ENCODE measurements at regions not wholly inside any gene's neighbourhood (a gene's known extent, or its start where the extent isn't known, plus 50 kb on each side); places are given as distances from the start of the nearest gene placed in this dataset.

- no peaks in the 10 kb centered on the region for H3K36me3 ChIP-seq
- DNase-seq (ENCODE audit: low read depth in 1 of 2, low spot score in 2 of 2): no peak
- no peak overlapping the region for H3K4me3 ChIP-seq
- H3K27ac ChIP-seq: no peak overlapping the region
- no peaks in the 10 kb centered on the region for H3K27me3 ChIP-seq (replicated peaks)
- no peaks in the 10 kb centered on the region for H3K4me1 ChIP-seq (replicated peaks)
- no peaks in the 10 kb centered on the region for H3K9me3 ChIP-seq (replicated peaks)
Measured at GRCh38 chr13:89749888-89750287, 1597.6 kb upstream of the MIR17HG start.

- no peaks in the 10 kb centered on the region for H3K27me3 ChIP-seq (replicated peaks)
- H3K9me3 ChIP-seq (replicated peaks): no peaks in the 10 kb centered on the region
- no peaks in the 10 kb centered on the region for H3K4me1 ChIP-seq (replicated peaks)
- no peak overlapping the region for H3K27ac ChIP-seq
- no peaks in the 10 kb centered on the region for H3K36me3 ChIP-seq
- H3K4me3 ChIP-seq: no peak overlapping the region
- DNase-seq (ENCODE audit: low read depth in 1 of 2, low spot score in 2 of 2): no peak
Measured at GRCh38 chr13:89750371-89750770, 1597.1 kb upstream of the MIR17HG start.

- Histone ChIP-seq H3K9me3 (replicated peaks) (no peaks in the 10 kb centered on the region), H3K4me3 (no peak overlapping the region), H3K36me3 (no peaks in the 10 kb centered on the region), H3K27me3 (replicated peaks) (no peaks in the 10 kb centered on the region), H3K4me1 (replicated peaks) (no peaks in the 10 kb centered on the region), H3K27ac (no peak overlapping the region)
- no peak for DNase-seq (ENCODE audit: low read depth in 1 of 2, low spot score in 2 of 2)
Measured at GRCh38 chr13:89751432-89751930, 1596.0 kb upstream of the MIR17HG start.

- no peaks in the 10 kb centered on the region for H3K4me1 ChIP-seq (replicated peaks)
- H3K27me3 ChIP-seq (replicated peaks): no peaks in the 10 kb centered on the region
- DNase-seq (ENCODE audit: low read depth in 1 of 2, low spot score in 2 of 2): no peak
- no peaks in the 10 kb centered on the region for H3K36me3 ChIP-seq
- no peaks in the 10 kb centered on the region for H3K9me3 ChIP-seq (replicated peaks)
- H3K4me3 ChIP-seq: no peak overlapping the region
- H3K27ac ChIP-seq: no peak overlapping the region
Measured at GRCh38 chr13:89752394-89752793, 1595.1 kb upstream of the MIR17HG start.

- Histone ChIP-seq H3K27me3 (replicated peaks) (no peaks in the 10 kb centered on the region), H3K4me3 (no peak overlapping the region), H3K9me3 (replicated peaks) (no peaks in the 10 kb centered on the region), H3K27ac (no peak overlapping the region), H3K36me3 (no peaks in the 10 kb centered on the region), H3K4me1 (replicated peaks) (no peaks in the 10 kb centered on the region)
- DNase-seq (ENCODE audit: low read depth in 1 of 2, low spot score in 2 of 2): no peak
Measured at GRCh38 chr13:89755729-89756492, 1591.6 kb upstream of the MIR17HG start.

GRCh38 chr13:89763005-89763404 is 1584.5 kb upstream of the MIR17HG start:
- Histone ChIP-seq H3K4me1 (replicated peaks) (no peaks in the 10 kb centered on the region), H3K27ac (no peak overlapping the region), H3K4me3 (no peak overlapping the region), H3K27me3 (replicated peaks) (no peaks in the 10 kb centered on the region), H3K9me3 (replicated peaks) (no peaks in the 10 kb centered on the region), H3K36me3 (no peaks in the 10 kb centered on the region)
- no peak for DNase-seq (ENCODE audit: low read depth in 1 of 2, low spot score in 2 of 2)

GRCh38 chr13:89783221-89783755 is 1564.2 kb upstream of the MIR17HG start:
- no peak overlapping the region for H3K27ac ChIP-seq
- H3K9me3 ChIP-seq (replicated peaks): no peaks in the 10 kb centered on the region
- no peaks in the 10 kb centered on the region for H3K4me1 ChIP-seq (replicated peaks)
- H3K36me3 ChIP-seq: no peaks in the 10 kb centered on the region
- no peaks in the 10 kb centered on the region for H3K27me3 ChIP-seq (replicated peaks)
- H3K4me3 ChIP-seq: no peak overlapping the region
- DNase-seq (ENCODE audit: low read depth in 1 of 2, low spot score in 2 of 2): no peak

GRCh38 chr13:89784161-89784809 is 1563.2 kb upstream of the MIR17HG start:
- Histone ChIP-seq H3K27me3 (replicated peaks) (no peaks in the 10 kb centered on the region), H3K9me3 (replicated peaks) (no peaks in the 10 kb centered on the region), H3K4me1 (replicated peaks) (no peaks in the 10 kb centered on the region), H3K4me3 (no peak overlapping the region), H3K36me3 (no peaks in the 10 kb centered on the region), H3K27ac (no peak overlapping the region)
- DNase-seq (ENCODE audit: low read depth in 1 of 2, low spot score in 2 of 2): no peak

- Histone ChIP-seq H3K27ac (no peak overlapping the region), H3K27me3 (replicated peaks) (no peaks in the 10 kb centered on the region), H3K4me1 (replicated peaks) (no peaks in the 10 kb centered on the region), H3K36me3 (no peaks in the 10 kb centered on the region), H3K9me3 (replicated peaks) (no peaks in the 10 kb centered on the region), H3K4me3 (no peak overlapping the region)
- DNase-seq (ENCODE audit: low read depth in 1 of 2, low spot score in 2 of 2): no peak
Measured at GRCh38 chr13:89786531-89786930, 1561.0 kb upstream of the MIR17HG start.

- DNase-seq (ENCODE audit: low read depth in 1 of 2, low spot score in 2 of 2): no peak
Measured at GRCh38 chr13:89790696-89791095, 1556.8 kb upstream of the MIR17HG start.

GRCh38 chr13:89791971-89792630 is 1555.4 kb upstream of the MIR17HG start:
- Histone ChIP-seq H3K27me3 (replicated peaks) (no peaks in the 10 kb centered on the region), H3K27ac (no peak overlapping the region), H3K4me1 (replicated peaks) (no peaks in the 10 kb centered on the region), H3K9me3 (replicated peaks) (no peaks in the 10 kb centered on the region), H3K36me3 (no peaks in the 10 kb centered on the region), H3K4me3 (no peak overlapping the region)
- DNase-seq (ENCODE audit: low read depth in 1 of 2, low spot score in 2 of 2): no peak

More at GRCh38 chr13:89790696-89791095, 1556.8 kb upstream of the MIR17HG start:
- Histone ChIP-seq H3K4me3 (no peak overlapping the region), H3K36me3 (no peaks in the 10 kb centered on the region), H3K27me3 (replicated peaks) (no peaks in the 10 kb centered on the region), H3K4me1 (replicated peaks) (no peaks in the 10 kb centered on the region), H3K9me3 (replicated peaks) (no peaks in the 10 kb centered on the region), H3K27ac (no peak overlapping the region)

- Histone ChIP-seq H3K27ac (no peak overlapping the region), H3K36me3 (no peaks in the 10 kb centered on the region), H3K4me1 (replicated peaks) (no peaks in the 10 kb centered on the region), H3K4me3 (no peak overlapping the region), H3K9me3 (replicated peaks) (no peaks in the 10 kb centered on the region), H3K27me3 (replicated peaks) (no peaks in the 10 kb centered on the region)
- no peak for DNase-seq (ENCODE audit: low read depth in 1 of 2, low spot score in 2 of 2)
Measured at GRCh38 chr13:89796196-89796595, 1551.3 kb upstream of the MIR17HG start.

GRCh38 chr13:89803839-89804238 is 1543.6 kb upstream of the MIR17HG start:
- H3K36me3 ChIP-seq: no peaks in the 10 kb centered on the region
- H3K27me3 ChIP-seq (replicated peaks): no peaks in the 10 kb centered on the region
- DNase-seq (ENCODE audit: low read depth in 1 of 2, low spot score in 2 of 2): no peak
- H3K27ac ChIP-seq: no peak overlapping the region
- H3K4me1 ChIP-seq (replicated peaks): no peaks in the 10 kb centered on the region
- H3K9me3 ChIP-seq (replicated peaks): no peaks in the 10 kb centered on the region
- H3K4me3 ChIP-seq: no peak overlapping the region

- Histone ChIP-seq H3K9me3 (replicated peaks) (no peaks in the 10 kb centered on the region), H3K36me3 (no peaks in the 10 kb centered on the region), H3K4me1 (replicated peaks) (no peaks in the 10 kb centered on the region), H3K27ac (no peak overlapping the region), H3K27me3 (replicated peaks) (no peaks in the 10 kb centered on the region), H3K4me3 (no peak overlapping the region)
- DNase-seq (ENCODE audit: low read depth in 1 of 2, low spot score in 2 of 2): no peak
Measured at GRCh38 chr13:89806594-89806993, 1540.9 kb upstream of the MIR17HG start.
